NCI-H187 (cell line): ENCODE measurements at regions not wholly inside any gene's neighbourhood (a gene's known extent, or its start where the extent isn't known, plus 50 kb on each side); places are given as distances from the start of the nearest gene placed in this dataset.

Experiments used
- DNase-seq, 2 experiments: peaks; one replicate each; lab custom pipeline; 2025; lab: John Stamatoyannopoulos, UW

DNA sequence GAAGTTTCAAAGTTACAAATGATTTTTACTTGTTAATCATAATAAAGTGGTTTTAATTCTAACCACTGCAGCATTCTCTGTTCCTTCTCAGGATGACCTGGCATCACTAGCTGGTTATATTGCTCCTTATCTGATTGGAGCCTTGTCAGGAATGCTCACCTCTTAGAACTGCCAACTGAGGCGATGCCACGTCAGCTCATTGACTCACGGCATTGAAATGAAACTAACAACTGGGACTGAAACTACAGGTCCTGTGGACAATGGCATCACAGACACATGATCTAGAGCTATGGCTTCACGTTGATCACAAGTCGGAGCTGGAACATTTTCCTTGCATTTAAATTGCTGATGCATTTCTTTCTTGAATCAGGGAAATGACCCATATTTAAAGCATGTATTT lies 54.9 kb upstream of the MAP2 start:
- no peak for DNase-seq

DNA sequence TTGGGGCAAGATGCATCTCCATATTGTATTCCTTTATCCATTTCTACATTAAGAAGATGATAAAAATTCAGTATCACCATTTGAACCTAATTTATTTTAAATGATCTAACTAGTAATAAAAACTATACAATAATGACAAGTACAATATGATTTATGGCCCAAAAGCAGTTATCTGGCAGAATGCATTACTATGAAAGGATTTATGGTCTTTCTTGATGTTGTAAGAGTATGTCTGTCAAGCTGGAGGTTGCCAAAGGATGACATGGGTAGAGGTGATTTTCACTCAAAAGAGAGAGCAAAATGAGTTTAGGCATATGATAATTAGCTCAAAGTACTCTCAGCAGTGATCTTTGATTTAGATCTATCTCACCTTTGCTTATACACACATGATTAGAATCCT lies 54.2 kb upstream of the MAP2 start:
- no peak for DNase-seq

DNA sequence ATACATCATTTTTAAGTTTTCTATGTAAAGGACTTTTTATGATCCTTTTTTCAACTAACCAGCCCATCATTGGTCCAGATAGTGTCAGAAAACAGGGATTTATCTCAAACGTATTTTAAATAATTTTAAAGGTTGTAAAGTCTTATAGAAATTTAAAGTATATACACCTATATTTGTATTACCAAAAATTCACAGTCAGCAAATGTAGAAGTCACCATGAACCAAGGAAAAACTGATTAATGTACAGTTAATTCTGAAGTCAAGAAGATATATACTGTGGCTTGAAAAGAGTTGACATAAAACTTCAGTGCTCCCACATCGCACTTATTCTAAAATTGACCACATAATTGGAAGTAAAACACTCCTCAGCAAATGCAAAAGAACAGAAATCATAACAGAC lies 52.4 kb upstream of the MAP2 start:
- DNase-seq, result no peak
